ENCODE measurements at regions not wholly inside any gene's neighbourhood (a gene's known extent, or its start where the extent isn't known, plus 50 kb on each side); places are given as distances from the start of the nearest gene placed in this dataset.

- TF ChIP-seq CTCF (IDR thresholded peaks at IDR 0.05) (no peak), POLR2A (IDR thresholded peaks at IDR 0.05) (no peak)
Measured at GRCh38 chr2:217353591-217353990, 493.7 kb upstream of the TNP1 start.

Measured in testis (tissue), 2 donors.